Left renal pelvis (tissue), 4 donors: ENCODE measurements at regions not wholly inside any gene's neighbourhood (a gene's known extent, or its start where the extent isn't known, plus 50 kb on each side); places are given as distances from the start of the nearest gene placed in this dataset.
A peak's percentile ranks its signal among the peaks of the same experiment; 100 is the strongest.
"Not testable (repeated sequence)": the region's sequence is repeated elsewhere in the genome, so short reads cannot be mapped to it uniquely, and the experiment has no call there.

Experiments used
- DNase-seq, 4 donors: peaks; one replicate each; pipeline ENCODE4 v3.0.0-alpha.2; 2013; ENCODE audit warnings: low read depth in 4 of 4, low spot score in 3 of 4

- DNase-seq = not testable (repeated sequence)
These were observed 208.3 kb upstream of the NBPF12 start for GRCh38 chr1:146729642-146730344.

GRCh38 chr1:146715054-146715453 is 223.1 kb upstream of the NBPF12 start:
- not testable (repeated sequence) for DNase-seq

DNA sequence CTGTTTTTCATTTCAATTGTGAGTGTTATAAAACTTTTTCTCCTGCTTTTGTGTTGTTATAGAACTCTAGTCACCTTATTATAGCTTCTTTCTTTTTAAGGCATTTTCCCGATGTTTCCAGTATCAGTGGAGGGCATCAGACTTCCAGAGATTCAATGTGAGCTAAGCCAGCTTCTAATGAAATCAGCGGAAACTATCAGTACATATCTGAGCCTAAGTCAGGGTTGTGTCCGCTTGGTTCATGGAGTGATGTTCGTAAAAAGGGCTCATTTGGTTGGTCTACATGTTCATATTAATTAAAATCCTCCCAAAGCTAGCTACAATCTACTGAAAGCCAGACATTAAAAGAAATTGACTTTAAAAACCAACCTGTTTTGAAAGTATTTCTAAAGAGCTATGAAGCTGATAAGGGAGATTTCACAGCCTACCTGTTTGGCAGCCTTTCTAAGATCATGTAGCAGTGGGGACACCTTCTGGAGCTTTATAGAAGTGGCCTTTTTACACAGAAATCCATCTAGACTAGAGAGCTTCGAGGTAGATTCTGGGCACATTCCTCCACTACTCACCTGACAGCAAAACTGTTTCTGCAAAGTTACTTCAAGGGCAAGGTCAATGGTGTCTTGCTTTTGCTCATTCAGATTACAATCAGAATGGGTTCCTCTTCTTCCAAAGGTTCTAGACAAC is 227.1 kb upstream of the NBPF12 start:
- peak in 2 of 4 donors; percentile 5 to 12 for DNase-seq

- not testable (repeated sequence) for DNase-seq
These were observed 228.8 kb upstream of the NBPF12 start for GRCh38 chr1:146709302-146709701.

DNA sequence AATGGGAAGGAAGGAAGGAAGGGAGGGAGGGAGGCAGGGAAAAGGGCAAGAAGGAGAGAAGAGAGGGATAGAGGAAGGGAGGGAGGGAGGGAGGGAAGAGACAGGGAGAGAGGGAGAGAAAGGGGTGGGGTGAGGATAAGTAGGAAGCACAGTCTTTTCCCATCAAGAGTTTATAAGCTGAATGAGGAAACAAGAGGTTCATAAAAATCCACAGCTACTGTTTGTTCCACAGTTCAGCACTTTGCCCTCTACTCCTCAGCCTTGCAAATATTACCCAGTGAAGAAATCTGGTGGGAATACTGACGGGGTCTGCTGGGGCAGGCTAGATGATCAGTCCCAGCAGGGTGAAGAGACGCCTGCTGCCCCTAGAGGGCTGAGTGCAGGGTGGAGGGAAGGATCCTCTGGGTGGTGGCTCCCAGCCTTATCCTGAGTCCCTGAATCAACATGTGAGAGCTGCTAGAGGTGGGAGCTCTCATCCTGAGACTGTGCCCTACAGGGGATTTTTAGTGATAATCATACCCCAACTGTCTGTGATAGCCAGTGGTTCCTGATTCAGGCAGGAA is 233.9 kb upstream of the NBPF12 start:
- not testable (repeated sequence) for DNase-seq

DNA sequence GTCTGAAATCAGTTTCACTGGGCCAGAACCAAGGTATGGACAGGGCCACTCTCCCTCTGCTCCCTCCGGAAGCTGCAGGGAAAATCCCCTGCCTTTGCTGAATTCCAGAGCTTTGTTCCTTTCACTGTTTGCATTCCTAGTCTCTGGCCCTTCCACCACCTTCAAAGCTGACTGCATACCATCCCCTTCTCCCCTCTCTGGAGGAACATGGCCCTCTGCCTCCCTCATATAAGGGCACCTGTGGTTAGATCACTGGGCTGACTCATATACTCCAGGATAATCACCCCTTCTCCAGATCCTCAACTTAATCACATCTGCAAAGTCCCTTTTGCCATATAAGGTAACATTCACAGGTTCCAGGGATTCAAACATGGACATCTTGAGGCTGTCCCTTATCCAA is 236.8 kb upstream of the NBPF12 start:
- DNase-seq = not testable (repeated sequence)

DNA sequence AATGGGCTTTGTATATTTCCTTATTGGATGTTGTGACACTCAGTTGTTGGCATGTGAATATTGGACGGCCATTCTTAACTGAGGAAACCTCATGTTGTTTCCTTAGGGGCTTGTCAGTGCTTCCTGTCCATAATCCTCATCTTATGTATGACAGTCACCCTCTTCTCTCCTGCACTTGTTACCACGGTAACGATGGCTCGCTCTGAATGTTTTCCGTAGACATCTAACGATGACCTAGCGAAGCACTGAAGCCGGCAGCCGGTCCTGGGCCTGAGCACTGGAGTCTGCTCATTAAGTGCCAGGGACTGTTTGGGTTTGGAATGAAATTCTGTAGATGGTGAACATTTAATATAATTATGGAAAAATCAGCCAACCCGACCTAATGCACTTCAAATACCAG is 242.7 kb upstream of the NBPF12 start:
- not testable (repeated sequence) for DNase-seq

- DNase-seq = not testable (repeated sequence)
These were observed 246.3 kb upstream of the NBPF12 start for GRCh38 chr1:146691798-146692197.

DNA sequence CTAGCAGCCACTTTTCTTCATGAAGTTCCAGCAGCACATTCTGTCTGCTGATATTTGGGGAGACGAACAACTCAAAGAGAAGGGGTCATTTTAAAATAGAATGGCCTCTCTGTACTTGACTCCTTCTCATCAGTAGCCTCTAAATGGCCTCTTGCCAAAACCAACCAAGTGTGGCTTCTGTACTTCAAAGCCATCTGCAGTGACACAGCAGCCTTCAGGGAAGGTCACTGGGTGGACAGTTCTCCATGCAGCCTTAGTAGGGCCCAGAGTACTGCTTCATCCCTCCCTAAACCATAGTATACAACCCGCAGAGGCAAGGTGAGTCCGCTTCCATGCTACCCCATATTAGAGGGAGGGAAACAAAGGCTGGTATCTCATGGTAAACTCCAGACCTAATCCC is 249.2 kb upstream of the NBPF12 start:
- not testable (repeated sequence) for DNase-seq

GRCh38 chr1:146686777-146687366 is 251.3 kb upstream of the NBPF12 start:
- DNase-seq = not testable (repeated sequence)

GRCh38 chr1:146683126-146683429 is 255.0 kb upstream of the NBPF12 start:
- DNase-seq = not testable (repeated sequence)

DNA sequence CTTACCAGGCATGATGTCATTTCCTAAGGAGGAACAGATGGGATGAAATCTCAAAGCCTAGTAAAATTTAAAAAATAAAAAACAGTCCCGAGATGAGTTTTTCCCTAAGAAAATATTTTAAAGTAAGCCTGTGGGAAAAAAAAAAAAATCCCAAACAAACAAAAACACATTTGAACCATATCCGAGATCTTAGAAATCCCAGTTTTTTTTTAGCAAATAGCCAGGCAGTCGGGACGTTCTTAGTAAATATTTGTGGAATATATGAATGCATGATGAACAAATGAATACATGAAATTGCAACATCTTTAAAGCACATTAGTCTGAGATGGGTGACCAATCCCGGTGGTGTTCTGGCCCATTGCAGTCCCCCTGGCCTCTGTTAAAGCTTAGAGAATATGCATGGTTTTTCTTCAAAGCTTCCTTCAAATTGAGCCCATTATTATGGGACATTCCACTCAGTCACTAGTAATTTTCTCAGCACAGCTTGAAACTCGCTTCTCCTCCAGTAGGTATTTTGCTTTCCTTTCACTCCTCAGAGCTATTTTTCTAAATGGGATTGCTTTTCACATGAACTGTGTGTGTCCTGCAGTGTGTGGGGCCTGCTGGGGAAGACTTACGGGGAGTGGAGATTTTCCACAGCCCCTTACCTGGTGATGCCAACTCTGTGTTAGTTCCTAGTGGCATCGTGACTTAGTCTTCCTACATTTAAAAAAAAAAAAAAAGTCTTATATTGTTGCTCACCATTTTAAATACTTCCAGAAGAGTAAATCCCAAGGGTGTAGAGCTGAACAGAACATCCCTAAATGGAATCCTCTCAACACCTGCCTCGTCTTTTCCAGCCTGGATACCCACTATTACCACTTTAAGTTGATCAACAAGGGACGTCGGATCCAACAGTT is 255.6 kb upstream of the NBPF12 start:
- DNase-seq = not testable (repeated sequence)

- DNase-seq = not testable (repeated sequence)
These were observed 264.3 kb upstream of the NBPF12 start for GRCh38 chr1:146673729-146674299.

DNA sequence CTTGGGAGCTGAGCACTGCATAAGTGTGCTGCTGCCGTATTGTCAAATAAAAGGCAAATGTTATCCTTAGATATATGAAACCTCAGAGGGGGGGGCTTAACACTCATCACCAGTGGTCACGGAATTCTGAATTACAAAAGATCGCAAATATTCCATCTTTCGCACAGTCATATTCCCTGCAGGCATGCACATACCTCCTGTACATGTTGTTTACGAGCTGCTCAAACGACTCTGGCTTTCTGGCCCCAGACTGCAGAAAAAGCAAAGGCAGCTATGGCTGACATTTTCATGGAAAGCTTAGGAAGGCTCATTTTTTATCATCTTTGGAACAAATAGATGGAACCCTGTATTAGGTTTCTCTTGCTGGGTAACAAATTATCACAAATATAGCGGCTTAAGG is 265.5 kb upstream of the NBPF12 start:
- not testable (repeated sequence) for DNase-seq

GRCh38 chr1:146671588-146671987 is 266.5 kb upstream of the NBPF12 start:
- DNase-seq = not testable (repeated sequence)

- DNase-seq = not testable (repeated sequence)
These were observed 267.1 kb upstream of the NBPF12 start for GRCh38 chr1:146670832-146671566.

GRCh38 chr1:146666275-146666674 is 271.8 kb upstream of the NBPF12 start:
- not testable (repeated sequence) for DNase-seq

- DNase-seq = not testable (repeated sequence)
These were observed 277.9 kb upstream of the NBPF12 start for GRCh38 chr1:146660242-146660641.

GRCh38 chr1:146656356-146657060 is 281.6 kb upstream of the NBPF12 start:
- not testable (repeated sequence) for DNase-seq
